Neural cell (in vitro differentiated cells): ENCODE measurements at regions not wholly inside any gene's neighbourhood (a gene's known extent, or its start where the extent isn't known, plus 50 kb on each side); places are given as distances from the start of the nearest gene placed in this dataset.

ENCODE experiments used
- H2AFZ ChIP-seq: fragments of 200-600, 300-800 bp; sonication (generic), shearing (Covaris generic); 2 replicates; pipeline ENCODE4 v1.6.0; 2014; ENCODE audit warnings: low read depth, mild to moderate bottlenecking, antibody characterized with exemption, low read length, moderate library complexity
- H3F3A ChIP-seq: fragments of 200-600 bp; shearing (Covaris generic); 2 replicates; pipeline ENCODE4 v1.6.1; 2016; ENCODE audit warnings: mild to moderate bottlenecking, moderate library complexity, mixed read lengths, antibody characterized with exemption, low read length; ENCODE audit not compliant: insufficient read depth, poor library complexity, severe bottlenecking
- H3K27ac ChIP-seq: fragments of 200-600, 300-800 bp; sonication (generic), shearing (Covaris generic); 2 replicates; pipeline ENCODE4 v1.5.1; 2014; ENCODE audit warnings: mild to moderate bottlenecking, low read length, moderate library complexity
- H3K27me3 ChIP-seq: fragments of 300-800, 200-600 bp; sonication (generic), shearing (Covaris generic); 2 replicates; pipeline ENCODE4 v1.6.0; 2014; ENCODE audit warnings: mild to moderate bottlenecking, low read depth, low read length, moderate library complexity; ENCODE audit not compliant: insufficient read depth
- H3K36me3 ChIP-seq: fragments of 300-800, 200-600 bp; sonication (generic), shearing (Covaris generic); 2 replicates; pipeline ENCODE4 v1.5.1; 2014; ENCODE audit warnings: mild to moderate bottlenecking, antibody characterized with exemption, low read length, moderate library complexity; ENCODE audit not compliant: insufficient read depth
- H3K4me2 ChIP-seq: fragments of 300-800, 200-600 bp; sonication (generic), shearing (Covaris generic); 2 replicates; pipeline ENCODE4 v1.6.0; 2014; ENCODE audit warnings: mild to moderate bottlenecking, low read length
- H3K4me3 ChIP-seq: fragments of 300-800, 200-600 bp; sonication (generic), shearing (Covaris generic); 2 replicates; pipeline ENCODE4 v1.5.1; 2014; ENCODE audit warnings: mild to moderate bottlenecking, low read length, moderate library complexity
- H3K79me2 ChIP-seq: fragments of 200-600 bp; shearing (Covaris generic); replicated peaks from 2 replicates; pipeline ENCODE4 v1.6.0; 2014; ENCODE audit warnings: mild to moderate bottlenecking, low read length, moderate library complexity; ENCODE audit not compliant: insufficient read depth
- H3K9ac ChIP-seq: fragments of 300-800, 200-600 bp; sonication (generic), shearing (Covaris generic); 2 replicates; pipeline ENCODE4 v1.6.1; 2016; ENCODE audit warnings: mild to moderate bottlenecking, low read length, mixed read lengths
- H3K9me2 ChIP-seq: fragments of 200-600 bp; shearing (Covaris generic); 2 replicates; pipeline ENCODE4 v1.6.1; 2016; ENCODE audit warnings: mild to moderate bottlenecking, low read length, mixed read lengths; ENCODE audit not compliant: insufficient read depth
- H3K9me3 ChIP-seq: fragments of 200-600, 300-800 bp; sonication (generic), shearing (Covaris generic); 2 replicates; pipeline ENCODE4 v1.6.1; 2016; ENCODE audit warnings: mild to moderate bottlenecking, mixed run types, low read length, moderate library complexity, mixed read lengths
- H4K20me1 ChIP-seq: fragments of 200-600 bp; shearing (Covaris generic); 2 replicates; pipeline ENCODE4 v1.6.1; 2016; ENCODE audit warnings: mild to moderate bottlenecking, mixed run types; ENCODE audit not compliant: insufficient read depth
- CTCF ChIP-seq: fragments of 450-650 bp; IDR thresholded peaks from 2 replicates; pipeline ENCODE4 v1.5.1; 2014; ENCODE audit warnings: antibody characterized with exemption, mild to moderate bottlenecking, moderate library complexity; ENCODE audit not compliant: poor library complexity, severe bottlenecking
- EP300 ChIP-seq: fragments of 450-650 bp; conservative IDR thresholded peaks from 2 replicates; pipeline ENCODE4 v1.6.1; 2014; ENCODE audit warnings: antibody characterized with exemption, mild to moderate bottlenecking, moderate library complexity; ENCODE audit not compliant: poor library complexity, severe bottlenecking
- EZH2 ChIP-seq: fragments of 200-600, 300-800 bp; shearing (Covaris generic), sonication (generic); IDR thresholded peaks from 2 replicates; pipeline ENCODE4 v1.6.1; 2014; ENCODE audit warnings: antibody characterized with exemption, low read length, borderline replicate concordance, mild to moderate bottlenecking; ENCODE audit not compliant: insufficient read depth, poor library complexity, severe bottlenecking
- MXI1 ChIP-seq: fragments of 450-650 bp; conservative IDR thresholded peaks from 2 replicates; pipeline ENCODE4 v1.6.1; 2014; ENCODE audit warnings: antibody characterized with exemption, mild to moderate bottlenecking; ENCODE audit not compliant: poor library complexity, severe bottlenecking
- POLR2AphosphoS5 ChIP-seq: IDR thresholded peaks from 2 replicates; pipeline ENCODE4 v1.6.1; 2012
- RAD21 ChIP-seq: fragments of 450-650 bp; conservative IDR thresholded peaks from 2 replicates; pipeline ENCODE4 v1.6.1; 2014; ENCODE audit warnings: antibody characterized with exemption, mild to moderate bottlenecking, moderate library complexity
- SMC3 ChIP-seq: fragments of 450-650 bp; conservative IDR thresholded peaks from 2 replicates; pipeline ENCODE4 v1.6.1; 2014; ENCODE audit warnings: antibody characterized with exemption, mild to moderate bottlenecking, moderate library complexity; ENCODE audit not compliant: poor library complexity
- TAF1 ChIP-seq: IDR thresholded peaks from 2 replicates; pipeline ENCODE4 v1.6.1; 2012; ENCODE audit warnings: low read depth
- TF ChIP-seq, protein P1 (sequence below): IDR thresholded peaks from 2 replicates; pipeline ENCODE4 v1.6.1; 2012; ENCODE audit warnings: borderline replicate concordance

DNA sequence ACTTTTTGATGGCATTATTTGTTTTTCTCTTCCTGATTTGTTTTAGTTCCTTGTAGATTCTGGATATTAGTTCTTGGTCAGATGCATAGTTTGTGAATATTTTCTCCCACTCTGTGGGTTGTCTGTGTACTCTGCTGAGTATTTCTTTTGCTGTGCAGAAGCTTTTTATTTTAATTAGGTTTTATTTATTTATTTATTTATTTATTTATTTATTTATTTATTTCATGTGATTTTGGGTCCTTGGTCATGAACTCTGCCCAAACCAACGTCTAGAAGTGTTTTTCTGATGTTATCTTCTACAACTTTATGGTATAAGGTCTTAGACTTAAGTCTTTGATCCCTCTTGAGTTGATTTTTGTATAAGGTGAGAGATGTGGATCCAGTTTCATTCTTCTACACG is 292.2 kb downstream of the CDH7 start:
- no peak overlapping the region for H3K4me2 ChIP-seq

GRCh38 chr18:66013969-66014368 is 263.2 kb downstream of the CDH7 start:
- no peaks in the 10 kb centered on the region for H3K27me3 ChIP-seq
- no peak overlapping the region for H3K27ac ChIP-seq
- no peak overlapping the region for H3K4me2 ChIP-seq
- no peaks in the 10 kb centered on the region for H3K36me3 ChIP-seq
- no peak for TF ChIP-seq RAD21
- no peak for TF ChIP-seq TAF1
- TF ChIP-seq EP300 = no peak
- TF ChIP-seq EZH2 = no peak
- TF ChIP-seq, protein P1, sequence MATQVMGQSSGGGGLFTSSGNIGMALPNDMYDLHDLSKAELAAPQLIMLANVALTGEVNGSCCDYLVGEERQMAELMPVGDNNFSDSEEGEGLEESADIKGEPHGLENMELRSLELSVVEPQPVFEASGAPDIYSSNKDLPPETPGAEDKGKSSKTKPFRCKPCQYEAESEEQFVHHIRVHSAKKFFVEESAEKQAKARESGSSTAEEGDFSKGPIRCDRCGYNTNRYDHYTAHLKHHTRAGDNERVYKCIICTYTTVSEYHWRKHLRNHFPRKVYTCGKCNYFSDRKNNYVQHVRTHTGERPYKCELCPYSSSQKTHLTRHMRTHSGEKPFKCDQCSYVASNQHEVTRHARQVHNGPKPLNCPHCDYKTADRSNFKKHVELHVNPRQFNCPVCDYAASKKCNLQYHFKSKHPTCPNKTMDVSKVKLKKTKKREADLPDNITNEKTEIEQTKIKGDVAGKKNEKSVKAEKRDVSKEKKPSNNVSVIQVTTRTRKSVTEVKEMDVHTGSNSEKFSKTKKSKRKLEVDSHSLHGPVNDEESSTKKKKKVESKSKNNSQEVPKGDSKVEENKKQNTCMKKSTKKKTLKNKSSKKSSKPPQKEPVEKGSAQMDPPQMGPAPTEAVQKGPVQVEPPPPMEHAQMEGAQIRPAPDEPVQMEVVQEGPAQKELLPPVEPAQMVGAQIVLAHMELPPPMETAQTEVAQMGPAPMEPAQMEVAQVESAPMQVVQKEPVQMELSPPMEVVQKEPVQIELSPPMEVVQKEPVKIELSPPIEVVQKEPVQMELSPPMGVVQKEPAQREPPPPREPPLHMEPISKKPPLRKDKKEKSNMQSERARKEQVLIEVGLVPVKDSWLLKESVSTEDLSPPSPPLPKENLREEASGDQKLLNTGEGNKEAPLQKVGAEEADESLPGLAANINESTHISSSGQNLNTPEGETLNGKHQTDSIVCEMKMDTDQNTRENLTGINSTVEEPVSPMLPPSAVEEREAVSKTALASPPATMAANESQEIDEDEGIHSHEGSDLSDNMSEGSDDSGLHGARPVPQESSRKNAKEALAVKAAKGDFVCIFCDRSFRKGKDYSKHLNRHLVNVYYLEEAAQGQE = no peak
- no peak for TF ChIP-seq POLR2AphosphoS5
- no peak for TF ChIP-seq SMC3
- no peak for TF ChIP-seq CTCF
- TF ChIP-seq MXI1 = no peak
- H4K20me1 ChIP-seq = no peaks in the 10 kb centered on the region
- no peaks in the 10 kb centered on the region for H3K9me2 ChIP-seq
- no peak overlapping the region for H2AFZ ChIP-seq
- H3K9ac ChIP-seq = no peak overlapping the region
- H3K4me3 ChIP-seq = no peak overlapping the region
- peaks cover 6% of the 10 kb centered on the region for H3K9me3 ChIP-seq
- no peaks in the 10 kb centered on the region for H3F3A ChIP-seq
- H3K79me2 ChIP-seq = no peaks in the 10 kb centered on the region

More for the DNA sequence above, 292.2 kb downstream of the CDH7 start:
- H3K9ac ChIP-seq = no peak overlapping the region
- H3K79me2 ChIP-seq = no peaks in the 10 kb centered on the region
- no peaks in the 10 kb centered on the region for H3K9me2 ChIP-seq
- no peaks in the 10 kb centered on the region for H3K36me3 ChIP-seq
- no peak overlapping the region for H2AFZ ChIP-seq
- H4K20me1 ChIP-seq = no peaks in the 10 kb centered on the region
- H3K4me3 ChIP-seq = no peak overlapping the region
- no peaks in the 10 kb centered on the region for H3K9me3 ChIP-seq
- no peaks in the 10 kb centered on the region for H3K27me3 ChIP-seq
- no peak overlapping the region for H3K27ac ChIP-seq
- TF ChIP-seq POLR2AphosphoS5 (no peak), EZH2 (no peak), SMC3 (no peak), TAF1 (no peak), MXI1 (no peak), RAD21 (no peak), EP300 (no peak), CTCF (no peak)
- TF ChIP-seq, protein P1 = no peak
- no peaks in the 10 kb centered on the region for H3F3A ChIP-seq
